KBM-7 (cell line): ENCODE measurements at regions not wholly inside any gene's neighbourhood (a gene's known extent, or its start where the extent isn't known, plus 50 kb on each side); places are given as distances from the start of the nearest gene placed in this dataset.

ENCODE experiments used
- DNase-seq: peaks from one replicate; pipeline ENCODE4 v3.0.0-alpha.2; 2015
- in situ Hi-C: fragments of 300-500 bp; cut with MboI; formaldehyde crosslinking; loops from 2 replicates; pipeline ENCODE4 v1.14.3; 2020; ENCODE audit warnings: low sequenced_read_pairs, low pct_unique_long_range_greater_than_20kb, mixed read lengths

- in situ Hi-C loops: no loop called here
- DNase-seq: no peak
Measured at GRCh38 chr12:76697849-76698248, 66.1 kb upstream of the ZDHHC17 start.

DNA sequence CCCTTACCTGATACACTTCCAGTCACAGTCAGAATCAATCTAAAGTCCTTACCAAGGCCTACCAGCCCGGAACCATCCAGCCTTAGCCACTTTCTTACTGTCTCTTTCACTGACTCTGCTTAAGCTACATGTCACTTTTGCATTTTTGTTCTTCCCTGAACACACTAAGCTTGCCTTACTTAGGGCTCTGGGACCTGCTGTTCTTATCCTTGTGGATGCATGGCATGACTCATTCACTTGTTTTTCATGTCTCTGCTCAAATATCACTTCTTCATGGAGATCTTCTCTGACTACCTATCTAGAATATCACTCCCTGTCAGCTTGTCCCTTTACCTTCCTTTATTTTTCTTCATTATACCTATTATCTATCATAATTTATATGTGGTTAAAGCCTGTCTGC lies 65.6 kb upstream of the ZDHHC17 start:
- no peak for DNase-seq
- in situ Hi-C loops: no loop called here

GRCh38 chr12:76698966-76699365 lies 64.9 kb upstream of the ZDHHC17 start:
- in situ Hi-C loops: no loop called here
- DNase-seq: no peak

GRCh38 chr12:76701690-76702089 lies 62.2 kb upstream of the ZDHHC17 start:
- no peak for DNase-seq
- in situ Hi-C loops: no loop called here

GRCh38 chr12:76702946-76703345 lies 61.0 kb upstream of the ZDHHC17 start:
- in situ Hi-C loops: no loop called here
- DNase-seq: no peak

DNA sequence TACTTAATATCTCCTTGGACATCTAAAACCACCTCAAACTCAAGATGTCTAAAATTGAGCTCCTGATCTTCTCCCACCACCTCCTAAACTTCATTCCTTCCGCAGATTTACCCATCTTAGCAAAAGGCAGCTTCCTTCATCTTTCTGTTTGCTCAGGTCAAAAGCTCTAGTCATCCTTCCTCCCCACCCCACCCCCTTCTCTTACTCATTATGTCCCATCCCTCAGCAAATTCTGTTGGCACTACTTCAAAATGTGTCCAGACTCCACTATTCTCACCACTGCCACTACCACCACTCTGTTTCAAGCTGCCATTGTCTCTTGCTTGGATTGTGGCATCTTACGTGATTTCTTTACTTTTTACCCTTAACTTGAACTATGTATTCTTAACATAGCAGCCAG lies 59.2 kb upstream of the ZDHHC17 start:
- DNase-seq: no peak
- in situ Hi-C loops: no loop called here

- peak; percentile 32 for DNase-seq
- in situ Hi-C loops: no loop called here
Measured at GRCh38 chr12:76706101-76706500, 57.8 kb upstream of the ZDHHC17 start.

GRCh38 chr12:76706761-76707160 lies 57.2 kb upstream of the ZDHHC17 start:
- in situ Hi-C loops: no loop called here
- DNase-seq: no peak

GRCh38 chr12:76707772-76708171 lies 56.1 kb upstream of the ZDHHC17 start:
- DNase-seq: no peak
- in situ Hi-C loops: no loop called here

DNA sequence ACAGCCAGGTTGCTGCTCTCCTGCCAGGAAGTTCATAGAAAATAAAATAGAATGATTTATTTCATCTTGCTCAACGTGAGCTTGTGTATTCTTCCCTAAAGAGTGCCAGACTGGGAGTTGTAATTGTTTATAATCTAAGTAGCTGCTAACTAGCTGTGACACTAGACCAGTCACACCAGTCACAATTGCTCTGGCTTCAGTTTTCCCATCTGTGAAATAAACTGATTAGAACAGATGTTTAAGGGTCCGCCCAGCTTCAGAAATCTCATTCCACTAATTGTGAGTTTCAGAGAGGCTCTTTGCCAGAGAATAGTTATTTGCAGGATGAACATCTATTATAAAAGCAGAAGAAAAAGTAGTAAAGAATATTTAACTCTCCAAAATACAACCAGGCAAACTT lies 55.6 kb upstream of the ZDHHC17 start:
- no peak for DNase-seq
- in situ Hi-C loops: no loop called here

- no peak for DNase-seq
- in situ Hi-C loops: no loop called here
Measured at GRCh38 chr12:76711241-76711640, 52.7 kb upstream of the ZDHHC17 start.

- in situ Hi-C loops: no loop called here
- no peak for DNase-seq
Measured at GRCh38 chr12:76713130-76713529, 50.8 kb upstream of the ZDHHC17 start.

DNA sequence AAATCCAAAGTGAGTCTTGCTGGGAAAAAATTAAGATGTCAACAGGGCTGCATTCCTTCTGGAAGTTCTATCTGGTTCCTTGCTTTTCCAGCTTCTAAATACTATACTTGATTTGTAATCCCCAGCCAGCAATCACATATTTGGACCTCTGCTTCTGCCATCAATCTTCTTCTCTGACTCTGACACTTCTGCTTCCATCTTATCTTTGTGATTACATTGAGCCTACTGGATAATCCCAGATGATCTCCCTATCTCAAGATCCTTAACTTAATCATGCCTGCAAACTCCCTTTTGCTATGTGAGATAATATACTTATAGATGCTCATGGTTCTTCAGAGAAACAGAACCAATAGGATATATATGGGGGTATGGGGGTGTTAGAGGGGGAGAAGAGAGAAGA lies 49.9 kb upstream of the ZDHHC17 start:
- in situ Hi-C loops: no loop called here
- no peak for DNase-seq
